GM21390 (cell line): ENCODE measurements at regions not wholly inside any gene's neighbourhood (a gene's known extent, or its start where the extent isn't known, plus 50 kb on each side); places are given as distances from the start of the nearest gene placed in this dataset.

Source experiments
- ATAC-seq: cut with Tn5 transposase; IDR thresholded peaks from one replicate; pipeline ENCODE4 v1.9.1; 2021; ENCODE audit not compliant: unreplicated experiment

DNA sequence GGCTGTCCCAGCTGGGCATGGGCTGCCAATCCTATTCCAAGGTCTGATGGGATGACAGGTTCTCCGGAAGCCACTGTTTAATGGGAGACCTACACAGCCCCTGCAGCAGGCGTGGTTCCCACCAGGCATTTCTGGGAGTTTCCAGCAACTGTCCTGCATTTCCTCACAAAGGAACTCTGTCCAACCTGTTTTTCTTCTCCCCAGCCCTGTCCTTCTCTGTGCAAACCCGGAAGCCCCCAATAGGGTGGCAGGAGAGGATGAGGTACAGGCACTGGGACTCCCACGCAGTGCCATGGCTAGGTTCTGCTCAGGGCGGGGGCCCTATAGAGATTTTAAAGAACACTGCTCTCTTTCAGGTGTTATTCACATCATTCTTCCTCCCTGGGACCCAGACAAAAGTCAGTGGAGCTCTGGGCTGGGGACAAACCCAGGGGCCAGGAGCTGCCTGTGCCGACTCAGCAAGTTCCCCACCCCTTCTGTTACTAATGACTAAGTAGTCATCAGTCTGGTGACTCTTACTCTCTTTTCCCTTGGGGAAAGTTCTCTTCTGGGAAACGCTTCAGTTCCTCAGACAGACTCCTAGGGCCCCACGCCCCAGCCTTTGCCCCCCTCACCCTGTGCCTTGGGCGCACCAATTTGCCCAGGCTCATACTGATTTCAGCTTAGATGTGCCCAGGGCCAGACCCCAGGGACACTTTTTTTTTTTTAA lies 97.7 kb downstream of the CD47 start:
- no peak for ATAC-seq

DNA sequence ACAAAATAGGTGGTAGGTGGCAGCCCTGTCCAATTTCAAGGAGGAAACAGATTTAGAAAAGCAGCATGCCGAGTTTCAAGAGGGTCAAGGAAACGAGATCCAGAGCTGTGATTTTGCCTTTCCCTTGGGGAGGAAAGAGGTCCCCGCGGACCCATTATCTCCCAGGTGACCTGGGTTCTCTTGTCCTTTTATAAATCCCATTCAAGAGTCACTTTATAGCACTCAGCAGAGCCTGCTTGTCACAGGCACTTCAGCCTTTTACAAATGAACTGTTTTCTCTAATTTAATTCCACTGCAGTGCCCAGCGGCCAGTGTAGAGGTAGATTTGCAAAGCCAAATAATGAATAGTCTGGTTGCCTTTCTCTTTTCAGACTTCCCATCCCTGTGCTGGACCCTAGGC lies 99.9 kb downstream of the CD47 start:
- ATAC-seq = no peak

- ATAC-seq = no peak
These were observed 100.4 kb downstream of the CD47 start for GRCh38 chr3:107990433-107990832.

DNA sequence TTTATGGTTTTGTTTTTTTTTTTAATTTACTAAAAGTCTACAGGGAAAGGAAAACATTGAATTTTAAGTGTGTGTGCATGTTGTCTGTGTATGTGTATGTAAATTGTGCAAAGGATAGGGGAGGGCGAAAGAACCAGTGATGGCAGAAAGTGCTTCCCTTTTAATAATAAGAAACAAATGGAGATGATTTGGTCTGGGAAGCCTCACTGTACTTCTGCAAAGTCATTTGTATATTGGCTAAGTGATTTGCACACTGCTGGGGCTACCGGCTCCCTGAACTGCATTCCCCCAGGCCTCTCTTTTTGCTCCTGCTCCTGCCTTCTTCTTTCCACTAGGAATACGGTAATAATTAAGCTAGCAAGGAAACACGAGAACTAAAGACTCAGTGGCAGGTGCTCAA lies 101.2 kb downstream of the CD47 start:
- no peak for ATAC-seq

- no peak for ATAC-seq
These were observed 102.2 kb downstream of the CD47 start for GRCh38 chr3:107988460-107989175.

GRCh38 chr3:107987036-107987939 lies 103.5 kb downstream of the CD47 start:
- ATAC-seq = no peak

DNA sequence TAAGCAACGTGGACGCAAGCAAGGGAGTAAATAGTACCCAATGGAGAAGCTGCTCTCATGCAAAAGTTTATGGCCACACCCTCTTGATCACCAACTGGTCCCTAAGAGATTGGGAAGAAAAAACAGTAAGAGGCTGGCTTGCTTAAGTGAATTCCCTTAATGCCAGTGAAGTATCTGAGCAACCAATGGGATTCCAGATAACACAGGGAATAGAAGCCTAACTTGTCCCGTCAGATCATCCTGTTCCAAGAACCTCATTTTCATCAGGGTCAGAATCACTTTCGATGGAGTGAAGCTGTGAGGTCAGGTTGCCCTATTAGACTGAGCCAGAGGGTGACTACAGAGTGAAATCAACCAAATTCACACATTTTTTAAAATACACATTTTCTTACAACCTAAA lies 104.3 kb downstream of the CD47 start:
- ATAC-seq = no peak

GRCh38 chr3:107985496-107985895 lies 105.3 kb downstream of the CD47 start:
- peak; percentile 91 for ATAC-seq

DNA sequence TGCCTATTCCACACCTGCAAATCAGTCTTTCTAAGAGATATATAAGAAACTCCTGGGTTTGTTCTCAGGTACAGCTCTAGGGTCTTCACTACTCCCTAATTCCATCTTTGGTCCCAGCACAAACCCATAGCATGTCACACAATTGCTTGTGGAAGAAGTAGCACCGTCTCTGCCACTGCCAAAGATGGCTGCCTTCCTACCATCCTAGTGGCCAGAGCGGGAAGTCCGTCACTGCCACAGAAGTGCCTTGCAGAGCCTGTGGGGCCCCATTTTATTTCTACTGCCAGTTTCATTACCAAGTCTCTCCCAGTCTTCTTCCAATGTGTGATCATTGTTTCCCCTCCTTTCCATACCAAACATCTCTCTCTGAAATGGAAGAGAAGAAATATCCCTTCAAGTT lies 107.6 kb downstream of the CD47 start:
- no peak for ATAC-seq

DNA sequence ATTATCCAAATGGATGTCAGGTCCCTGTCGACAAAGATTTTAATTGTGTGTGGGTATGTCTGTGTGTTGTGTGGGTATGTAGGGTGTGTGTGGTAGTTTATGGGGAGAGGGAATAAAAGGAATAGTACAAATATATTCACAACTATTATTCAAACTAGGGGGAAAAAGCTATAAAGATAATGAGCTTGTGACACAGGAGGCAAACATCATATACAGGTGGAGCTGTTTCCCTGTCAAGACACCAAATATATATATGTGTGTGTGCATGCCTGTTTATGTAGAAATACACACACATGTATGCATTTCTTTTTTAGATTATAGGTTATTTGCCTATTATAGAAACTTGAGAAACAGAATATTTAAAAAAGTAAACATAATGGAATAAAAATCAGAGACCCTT lies 108.7 kb downstream of the CD47 start:
- no peak for ATAC-seq

DNA sequence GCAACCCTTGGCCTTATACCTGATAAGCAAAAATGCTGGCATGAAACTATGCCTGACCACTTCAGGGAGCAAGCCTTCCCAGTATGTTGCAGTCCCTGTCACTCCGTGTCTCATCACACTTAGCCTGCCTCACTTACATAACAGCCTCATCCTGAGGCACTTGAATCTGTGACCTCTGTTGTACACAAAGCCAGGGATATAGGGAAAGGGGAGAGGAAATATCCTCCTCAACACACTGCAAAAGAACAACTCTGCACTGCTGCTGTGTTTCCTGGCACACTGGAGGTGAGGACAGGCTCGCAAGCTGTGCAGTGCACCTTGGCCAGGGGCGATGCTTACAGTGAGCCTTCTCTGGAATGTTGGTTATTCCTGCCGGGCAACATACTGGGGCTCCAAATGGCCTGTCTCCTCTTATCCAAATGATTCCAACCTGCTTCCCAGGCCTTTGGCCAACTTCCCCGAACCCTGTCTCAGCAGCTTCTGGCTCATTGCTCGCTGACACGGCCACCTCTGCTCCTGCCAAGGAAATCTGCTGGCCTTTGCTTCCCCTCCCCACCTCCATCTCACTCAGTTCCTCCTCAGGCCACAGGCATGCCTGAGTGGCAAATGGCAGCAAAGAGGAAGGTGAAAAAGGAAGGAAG lies 109.2 kb downstream of the CD47 start:
- no peak for ATAC-seq

- no peak for ATAC-seq
These were observed 111.3 kb downstream of the CD47 start for GRCh38 chr3:107979538-107979937.

DNA sequence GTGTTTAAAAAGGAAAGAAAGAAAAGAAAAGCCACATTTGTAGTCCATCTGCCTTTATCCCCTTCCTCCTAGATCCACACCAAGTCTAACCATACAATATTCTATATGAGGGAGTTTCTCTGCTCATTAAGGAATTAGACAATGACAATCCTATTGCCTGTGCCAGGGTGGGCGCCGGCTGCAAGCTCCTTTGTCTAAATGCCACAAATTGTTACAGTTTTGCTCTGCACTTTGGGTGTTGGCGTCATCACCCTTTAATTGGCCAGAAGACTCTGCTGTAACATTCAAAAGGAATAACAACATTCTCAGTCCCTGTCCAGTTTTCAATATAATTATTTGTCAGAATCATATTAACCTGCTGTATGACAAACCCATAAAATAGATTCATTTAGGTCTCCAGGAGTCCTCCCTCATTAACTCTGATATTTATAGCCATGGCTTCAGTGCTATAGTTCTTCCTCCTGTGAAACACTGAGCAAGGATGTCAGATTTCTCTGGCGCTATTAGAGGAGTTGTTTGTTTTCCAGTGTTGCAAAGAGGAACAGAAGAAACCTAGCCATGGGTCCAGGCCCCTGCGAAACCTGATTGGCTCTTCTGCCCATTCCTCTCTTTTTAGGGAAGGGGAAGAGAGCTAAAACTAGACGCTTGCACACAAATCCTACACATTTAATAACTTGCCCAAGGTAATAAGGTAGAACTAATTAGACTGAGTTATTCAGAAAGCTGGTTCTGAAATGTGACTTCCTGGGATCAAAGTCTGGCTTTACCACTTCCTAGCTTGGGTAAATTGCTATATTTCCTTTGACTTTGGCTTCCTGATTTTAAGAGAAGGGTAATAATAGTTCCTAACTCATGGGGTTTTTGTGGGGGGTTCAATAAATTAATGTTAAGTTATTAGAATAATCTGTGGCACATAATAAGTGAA lies 112.4 kb downstream of the CD47 start:
- no peak for ATAC-seq

DNA sequence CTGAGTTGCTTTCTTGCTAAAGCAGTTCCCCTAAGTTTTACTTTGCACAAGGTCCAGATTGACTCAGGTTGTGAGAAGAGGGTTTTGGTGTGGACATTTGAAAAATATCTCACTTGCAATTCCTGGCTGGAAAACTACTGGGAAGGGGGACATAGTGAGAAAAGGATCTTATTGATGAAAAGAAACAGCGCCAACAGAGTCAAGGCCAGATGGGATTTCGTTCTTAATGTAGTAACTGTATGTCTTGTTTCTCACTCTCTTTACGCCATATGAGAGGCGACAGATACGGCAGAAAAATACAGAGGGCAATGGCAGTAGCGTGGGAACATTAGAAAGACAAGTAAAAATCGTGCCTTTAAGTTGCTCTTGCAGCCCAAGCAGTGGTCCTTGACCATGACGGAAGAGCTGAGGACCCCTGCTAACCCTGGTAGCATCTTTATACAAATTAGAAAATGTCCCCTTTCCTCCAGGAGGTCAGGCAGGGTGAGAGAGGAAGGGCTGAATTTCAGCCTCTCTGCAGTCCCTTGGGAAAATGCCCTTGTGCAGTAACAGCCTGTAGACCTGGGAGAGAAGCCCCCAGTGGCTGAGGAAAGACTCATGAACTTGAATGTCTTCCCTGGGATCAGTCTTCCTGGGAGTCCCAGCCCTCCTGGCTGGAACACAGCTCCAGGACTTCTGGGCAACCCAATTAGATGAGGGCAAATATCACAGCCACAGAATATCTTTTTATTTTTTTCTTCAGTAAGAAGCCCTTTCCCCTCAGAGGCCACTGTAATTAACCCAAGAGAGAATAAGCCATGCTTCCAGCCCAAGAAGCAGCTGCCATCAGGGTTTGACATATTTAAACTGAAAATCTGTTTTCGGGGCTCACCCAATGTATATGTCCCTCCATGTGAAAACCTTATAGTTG lies 113.4 kb downstream of the CD47 start:
- ATAC-seq = no peak

DNA sequence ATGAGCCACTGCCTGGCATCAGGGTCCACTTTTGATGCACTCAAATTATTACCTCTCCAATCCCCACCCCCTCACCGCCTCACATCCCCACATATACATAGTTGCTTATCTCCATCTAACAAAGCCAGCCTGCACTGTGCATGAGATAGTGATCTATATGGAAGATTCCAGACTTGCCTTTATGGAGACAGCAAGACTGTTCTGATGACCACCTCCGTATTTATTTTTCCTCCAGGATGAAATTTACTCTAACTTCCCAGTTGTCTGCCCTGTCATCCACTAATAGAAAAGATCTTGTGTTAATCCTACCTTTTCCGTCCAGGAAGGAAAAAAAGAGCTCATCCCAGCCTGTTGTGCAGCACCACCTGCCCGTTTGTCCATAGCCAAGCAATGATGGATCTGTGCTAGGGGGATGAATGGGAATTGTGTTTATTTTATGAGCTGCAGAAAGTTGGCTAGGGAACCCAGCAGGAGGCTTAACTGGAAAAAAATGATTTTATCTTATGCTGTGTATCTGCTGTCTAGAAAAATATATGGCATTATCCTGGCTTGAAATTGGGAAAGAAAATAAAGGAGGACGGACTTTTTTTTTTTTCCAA lies 114.5 kb downstream of the CD47 start:
- no peak for ATAC-seq

DNA sequence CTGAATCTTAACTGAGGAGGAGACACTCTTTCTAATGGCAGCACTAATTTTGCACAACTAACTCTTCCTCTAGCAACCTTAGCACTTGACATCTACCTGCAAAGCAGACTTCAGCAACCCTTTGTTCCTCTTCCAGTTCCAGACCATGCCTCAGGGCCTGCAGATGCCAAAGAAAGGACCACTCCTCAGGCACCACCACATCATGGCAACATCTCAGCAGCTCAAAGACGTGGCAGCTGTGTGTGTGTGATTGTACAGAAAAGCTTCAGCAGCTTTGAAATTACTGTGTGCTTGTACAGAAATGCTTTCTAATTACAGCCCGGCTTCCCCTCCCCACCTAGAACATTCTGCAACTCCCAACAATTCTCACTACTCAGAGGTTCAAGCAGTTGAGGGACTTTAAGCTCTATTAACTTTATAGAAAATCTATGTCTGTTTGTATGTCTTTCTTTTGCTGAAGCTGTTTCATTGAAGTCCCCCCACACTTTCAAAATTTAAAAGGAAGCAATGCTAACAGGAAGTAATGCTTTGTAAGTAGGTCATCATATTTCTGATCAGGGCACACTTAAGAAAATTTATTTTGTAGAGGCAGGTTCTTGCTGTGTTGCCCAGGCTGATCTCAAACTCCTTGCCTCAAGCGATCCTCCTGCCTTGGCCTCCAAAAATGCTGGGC lies 115.2 kb downstream of the CD47 start:
- ATAC-seq = no peak

- no peak for ATAC-seq
These were observed 116.9 kb downstream of the CD47 start for GRCh38 chr3:107973961-107974360.

DNA sequence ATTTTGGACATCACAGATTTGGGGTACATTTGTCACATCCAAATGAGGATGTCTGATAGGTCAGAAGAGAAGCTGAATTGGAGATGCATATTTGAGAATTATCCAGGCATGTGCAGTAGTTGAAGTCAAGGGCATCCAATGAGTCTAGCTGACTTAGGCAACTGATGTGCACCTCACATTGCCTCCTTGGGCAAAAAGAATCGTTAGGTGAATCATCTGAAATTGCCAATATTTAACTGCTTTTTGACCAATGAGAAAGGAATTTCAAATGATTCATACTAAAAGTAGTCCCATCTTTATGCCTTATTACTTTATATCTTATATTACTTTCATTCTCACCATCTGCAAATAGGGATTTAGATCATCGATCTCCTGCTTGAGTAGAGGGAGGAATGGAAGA lies 117.7 kb downstream of the CD47 start:
- no peak for ATAC-seq
